Stimulated activated CD4-positive, alpha-beta T cell treated with anti-CD3 and anti-CD28 coated beads, Interleukin-4, amount 100 ng/mL, for 1 hour (primary cell): ENCODE measurements at regions not wholly inside any gene's neighbourhood (a gene's known extent, or its start where the extent isn't known, plus 50 kb on each side); places are given as distances from the start of the nearest gene placed in this dataset.

Experiments used
- DNase-seq: peaks from one replicate; pipeline ENCODE4 v3.0.0-alpha.2; 2020

- no peak for DNase-seq
Measured at GRCh38 chr11:80082406-80082805, 641.6 kb upstream of the TENM4 start.

GRCh38 chr11:80077113-80077512 is 636.3 kb upstream of the TENM4 start:
- no peak for DNase-seq

GRCh38 chr11:80074837-80075236 is 634.0 kb upstream of the TENM4 start:
- DNase-seq, result no peak

- DNase-seq, result no peak
Measured at GRCh38 chr11:80066291-80066690, 625.5 kb upstream of the TENM4 start.

GRCh38 chr11:80065086-80065485 is 624.3 kb upstream of the TENM4 start:
- no peak for DNase-seq

- DNase-seq, result no peak
Measured at GRCh38 chr11:80061056-80061455, 620.2 kb upstream of the TENM4 start.

GRCh38 chr11:80054582-80055165 is 613.8 kb upstream of the TENM4 start:
- DNase-seq, result no peak

- DNase-seq, result no peak
Measured at GRCh38 chr11:80048513-80048912, 607.7 kb upstream of the TENM4 start.

- DNase-seq, result no peak
Measured at GRCh38 chr11:80041136-80042000, 600.5 kb upstream of the TENM4 start.

GRCh38 chr11:80034801-80035200 is 594.0 kb upstream of the TENM4 start:
- no peak for DNase-seq

GRCh38 chr11:80031014-80031600 is 590.3 kb upstream of the TENM4 start:
- DNase-seq, result no peak

- no peak for DNase-seq
Measured at GRCh38 chr11:80028998-80029397, 588.2 kb upstream of the TENM4 start.

- no peak for DNase-seq
Measured at GRCh38 chr11:80024119-80024518, 583.3 kb upstream of the TENM4 start.

GRCh38 chr11:80023386-80023785 is 582.6 kb upstream of the TENM4 start:
- no peak for DNase-seq

- DNase-seq, result no peak
Measured at GRCh38 chr11:80010536-80010935, 569.7 kb upstream of the TENM4 start.

- DNase-seq, result no peak
Measured at GRCh38 chr11:80009081-80009480, 568.3 kb upstream of the TENM4 start.

GRCh38 chr11:80007616-80008015 is 566.8 kb upstream of the TENM4 start:
- DNase-seq, result no peak

GRCh38 chr11:79990141-79990540 is 549.3 kb upstream of the TENM4 start:
- DNase-seq, result no peak

GRCh38 chr11:79982185-79982584 is 541.4 kb upstream of the TENM4 start:
- DNase-seq, result no peak

- no peak for DNase-seq
Measured at GRCh38 chr11:79980916-79981315, 540.1 kb upstream of the TENM4 start.

GRCh38 chr11:79973721-79974617 is 533.1 kb upstream of the TENM4 start:
- no peak for DNase-seq

- DNase-seq, result no peak
Measured at GRCh38 chr11:79971255-79971654, 530.4 kb upstream of the TENM4 start.

- DNase-seq, result no peak
Measured at GRCh38 chr11:79966592-79966991, 525.8 kb upstream of the TENM4 start.
